HG03103 (cell line): ENCODE measurements at regions not wholly inside any gene's neighbourhood (a gene's known extent, or its start where the extent isn't known, plus 50 kb on each side); places are given as distances from the start of the nearest gene placed in this dataset.
"Not testable (repeated sequence)": the region's sequence is repeated elsewhere in the genome, so short reads cannot be mapped to it uniquely, and the experiment has no call there.

ENCODE experiments used
- ATAC-seq: cut with Tn5 transposase; IDR thresholded peaks from one replicate; pipeline ENCODE4 v1.9.1; 2021; ENCODE audit warnings: low read depth; ENCODE audit not compliant: unreplicated experiment

DNA sequence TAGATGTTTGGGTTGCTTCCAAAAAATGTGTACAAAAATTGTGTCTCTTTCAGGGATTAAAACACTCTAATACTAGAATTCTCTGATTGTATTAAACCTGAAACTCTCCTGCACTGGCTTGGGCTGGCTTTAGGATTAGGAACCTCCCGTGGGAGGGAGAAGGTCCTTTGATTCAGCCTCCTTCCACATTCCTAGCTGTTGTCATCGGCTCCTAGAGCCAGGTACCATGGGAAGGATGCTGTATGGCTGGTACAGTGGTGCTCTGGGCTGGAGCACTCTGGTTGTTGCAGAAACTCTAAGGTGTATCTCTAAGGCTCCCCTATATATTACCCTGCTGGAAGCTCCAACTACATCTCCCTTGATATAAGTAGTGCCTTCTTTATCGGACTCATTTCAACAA lies 245.2 kb upstream of the FOXK1 start:
- ATAC-seq: no peak

DNA sequence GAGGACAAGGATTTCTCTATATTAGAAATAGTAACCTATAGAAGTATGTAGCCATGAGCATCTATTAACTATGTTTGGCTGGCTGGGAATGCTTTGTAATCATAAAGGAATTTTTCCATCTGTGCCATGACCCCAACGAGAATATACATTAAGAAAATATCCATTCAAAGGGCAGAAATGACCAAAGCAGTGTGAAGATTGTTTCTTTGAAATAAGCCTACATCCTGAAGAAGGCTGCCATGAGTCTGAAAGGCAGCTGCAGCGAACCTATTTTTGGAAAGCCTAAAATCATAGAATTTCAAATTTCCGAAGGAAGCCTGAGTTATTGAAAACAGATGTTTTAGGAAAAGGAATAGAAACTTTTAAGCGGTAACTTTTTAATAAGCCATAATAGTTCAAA lies 244.2 kb upstream of the FOXK1 start:
- ATAC-seq: no peak

DNA sequence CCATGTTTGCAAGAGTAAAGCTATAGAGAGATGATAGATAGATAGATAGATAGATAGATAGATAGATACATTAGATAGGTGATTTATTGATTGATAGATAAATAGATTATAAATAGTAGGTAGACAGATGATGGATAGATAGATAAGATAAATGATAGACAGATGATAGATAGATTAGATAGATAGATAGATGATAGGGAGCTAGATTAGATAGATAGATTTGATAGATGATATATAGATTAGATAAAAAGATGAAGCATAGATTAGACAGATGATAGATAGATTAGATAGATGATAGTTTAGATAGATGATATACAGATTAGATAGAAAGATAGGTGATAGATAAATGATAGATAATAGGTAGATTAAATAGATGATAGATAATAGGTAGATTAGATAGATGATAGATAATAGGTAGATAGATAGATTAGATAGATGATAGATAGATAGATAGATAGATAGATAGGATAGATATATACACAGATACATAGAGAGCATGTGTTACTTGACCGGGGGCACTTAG lies 243.3 kb upstream of the FOXK1 start:
- ATAC-seq: no peak

DNA sequence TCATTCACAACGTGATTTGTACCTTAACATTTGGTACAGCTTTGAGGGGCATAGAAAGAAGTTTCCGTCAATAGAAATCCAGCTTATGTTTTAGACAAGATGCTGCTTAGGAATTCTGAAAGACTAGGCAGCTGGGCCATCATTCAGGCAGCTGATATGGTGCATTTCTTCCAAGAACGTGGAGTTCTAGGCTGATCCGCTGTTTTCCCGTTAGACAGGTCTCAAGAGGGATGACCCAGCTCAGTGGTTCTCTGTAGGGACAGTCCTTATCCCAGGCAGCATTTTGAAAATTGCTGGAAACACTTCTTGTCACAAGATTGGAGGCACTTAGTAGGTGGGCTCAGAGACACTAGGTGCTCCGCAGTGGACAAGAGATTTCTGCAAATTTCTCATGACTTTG lies 242.7 kb upstream of the FOXK1 start:
- ATAC-seq: no peak

DNA sequence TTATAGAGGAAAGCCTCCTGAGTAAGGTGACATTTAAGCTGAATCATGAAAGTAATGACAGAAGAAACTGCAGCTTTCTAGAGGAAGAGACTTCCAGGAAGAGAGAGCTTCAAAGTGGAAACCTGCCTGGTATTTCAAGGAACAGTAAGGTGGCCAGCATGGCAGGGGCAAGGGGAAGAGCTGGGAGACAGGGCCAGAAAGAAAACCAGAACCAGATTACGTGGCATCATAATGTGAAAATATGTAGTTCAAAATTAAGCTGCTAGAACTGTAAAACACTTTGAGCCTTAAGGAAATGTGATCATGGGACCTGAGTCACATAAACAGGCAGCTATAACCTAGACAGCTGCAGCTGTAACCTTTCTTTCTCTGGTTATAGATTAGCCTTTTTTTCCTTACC lies 238.0 kb upstream of the FOXK1 start:
- ATAC-seq: no peak

DNA sequence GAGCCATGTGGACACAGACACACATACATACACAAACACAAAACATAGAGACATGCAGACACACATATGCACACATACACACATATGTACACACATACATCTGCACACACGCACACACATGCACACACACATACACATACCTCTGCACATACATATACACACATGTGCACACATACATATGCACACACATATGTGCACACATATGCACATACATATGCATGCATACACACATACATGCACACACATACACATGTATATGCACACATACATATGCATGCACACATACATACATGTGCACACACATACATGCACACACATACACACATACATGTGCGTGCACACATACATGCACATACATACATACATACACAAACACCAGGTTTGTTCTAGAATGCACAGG lies 236.3 kb upstream of the FOXK1 start:
- no peak for ATAC-seq

DNA sequence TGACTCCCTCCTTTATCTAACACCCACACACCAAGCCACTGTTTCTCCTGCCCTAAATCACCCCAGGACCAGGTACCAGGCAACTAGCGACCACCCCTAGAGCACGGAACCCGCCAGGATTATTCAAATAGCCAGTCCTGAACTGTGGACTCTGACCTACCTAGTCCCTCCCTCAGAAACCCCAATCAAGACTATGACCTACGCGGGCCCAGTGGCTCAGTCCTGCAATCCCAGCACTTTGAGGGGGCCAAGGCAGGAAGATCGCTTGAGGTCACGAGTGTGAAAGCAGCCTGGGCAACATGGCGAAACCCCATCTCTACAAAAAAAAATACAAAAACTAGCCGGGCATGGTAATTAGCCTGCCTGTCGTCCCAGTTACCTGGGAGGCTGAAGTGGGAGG lies 232.8 kb upstream of the FOXK1 start:
- ATAC-seq: no peak

DNA sequence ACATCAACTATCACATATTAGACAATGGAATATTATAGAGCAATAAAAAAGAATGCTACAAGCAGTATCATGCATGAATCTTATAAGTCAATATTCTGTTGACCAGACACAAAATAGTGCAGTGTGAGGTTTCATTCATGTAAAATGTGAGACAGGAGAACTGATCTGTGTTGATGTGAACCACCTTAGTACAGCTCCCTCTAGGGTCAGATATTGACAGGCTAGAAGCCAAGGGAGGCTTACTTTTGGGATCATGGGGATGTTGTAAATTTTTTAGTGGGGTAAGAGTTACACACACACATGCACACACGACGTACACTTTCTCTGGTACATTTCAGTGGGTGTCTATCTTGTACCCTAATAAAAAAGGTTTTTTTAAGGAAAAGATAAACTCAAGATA lies 231.6 kb upstream of the FOXK1 start:
- ATAC-seq: no peak

DNA sequence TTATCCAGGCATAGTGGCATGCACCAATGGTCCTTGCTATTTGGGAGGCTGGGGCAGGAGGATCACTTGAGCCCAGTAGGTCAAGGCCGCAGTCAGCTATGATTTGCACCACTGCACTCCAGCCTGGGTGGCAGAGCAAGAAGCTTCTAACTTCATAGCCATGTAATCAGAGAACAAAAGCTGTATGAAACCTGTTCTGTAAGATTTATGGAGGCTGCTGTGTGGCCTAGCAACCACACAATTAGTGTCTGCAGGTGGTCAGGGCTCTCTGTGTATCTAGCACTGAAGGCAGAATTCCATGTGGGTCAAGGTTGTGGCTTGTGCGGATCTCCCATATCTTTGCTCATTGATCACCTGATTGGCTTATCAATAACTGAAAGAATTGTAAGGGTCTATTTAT lies 221.5 kb upstream of the FOXK1 start:
- ATAC-seq: no peak

DNA sequence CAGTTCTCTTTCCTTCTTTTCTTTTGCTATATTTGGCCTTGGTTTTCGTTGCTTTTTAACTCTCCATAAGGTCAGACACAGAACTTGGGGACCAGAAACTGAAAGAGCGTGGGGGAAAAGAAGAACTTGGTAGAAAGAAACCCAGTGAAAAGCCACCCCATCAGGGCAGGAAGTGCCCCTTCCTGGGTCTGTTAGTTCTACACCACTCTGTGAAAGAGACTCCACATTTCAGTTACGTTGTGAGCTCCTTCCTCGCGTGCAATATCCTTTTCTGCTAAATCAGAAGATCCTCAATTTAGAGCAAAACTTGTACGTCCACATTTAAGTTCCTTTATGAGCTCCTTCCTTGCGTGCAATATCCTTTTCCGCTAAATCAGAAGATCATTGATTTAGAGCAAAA lies 220.6 kb upstream of the FOXK1 start:
- ATAC-seq: no peak

DNA sequence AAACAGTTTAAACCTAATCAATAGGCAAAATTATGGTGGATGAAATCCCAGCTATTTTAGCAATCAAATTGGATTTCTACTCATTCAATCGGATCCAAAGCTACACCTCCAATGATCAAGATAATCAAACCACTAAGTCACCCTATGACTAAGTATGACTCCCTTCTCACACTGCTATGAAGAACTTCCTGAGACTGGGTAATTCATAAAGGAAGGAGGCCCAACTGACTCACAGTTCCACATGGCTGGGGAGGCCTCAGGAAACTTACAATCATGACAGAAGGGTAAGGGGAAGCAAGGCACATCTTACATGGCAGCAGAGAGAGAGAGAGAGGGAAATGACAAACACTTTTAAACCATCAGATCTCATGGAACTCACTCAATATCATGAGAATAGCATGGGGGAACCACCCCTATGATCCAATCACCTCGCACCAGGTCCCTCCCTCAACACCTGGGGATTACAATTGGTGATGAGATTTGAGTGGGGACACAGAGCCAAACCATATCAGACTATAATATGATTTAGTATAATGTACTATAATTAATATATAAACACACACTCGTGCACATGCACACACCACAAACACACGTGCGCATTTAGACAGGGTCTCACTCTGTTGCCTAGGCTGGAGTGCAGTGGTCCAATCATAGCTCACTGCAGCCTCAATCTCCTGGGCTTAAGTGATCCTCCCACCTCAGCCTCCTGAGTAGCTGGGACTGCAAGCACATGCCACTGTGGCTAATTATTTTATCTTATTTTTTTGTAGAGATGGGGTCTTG lies 213.6 kb upstream of the FOXK1 start:
- no peak for ATAC-seq

DNA sequence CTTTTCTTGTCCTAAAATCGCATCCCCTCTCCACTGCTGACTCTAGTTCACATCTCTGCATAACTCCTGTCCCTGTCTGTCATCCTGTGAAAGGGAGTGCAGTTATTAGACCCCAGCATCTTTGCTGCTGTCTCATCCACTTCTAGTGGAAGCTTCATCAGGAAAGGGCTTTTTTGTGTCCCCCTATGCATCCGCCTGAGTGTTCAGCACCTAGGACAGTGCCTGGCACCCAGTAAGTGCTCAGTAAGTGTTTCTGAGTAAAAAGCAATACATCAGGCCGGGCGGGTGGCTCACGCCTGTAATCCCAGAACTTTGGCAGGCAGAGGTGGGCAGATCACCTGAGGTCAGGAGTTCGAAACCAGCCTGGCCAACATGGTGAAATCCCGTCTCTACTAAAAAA lies 211.8 kb upstream of the FOXK1 start:
- ATAC-seq: no peak

DNA sequence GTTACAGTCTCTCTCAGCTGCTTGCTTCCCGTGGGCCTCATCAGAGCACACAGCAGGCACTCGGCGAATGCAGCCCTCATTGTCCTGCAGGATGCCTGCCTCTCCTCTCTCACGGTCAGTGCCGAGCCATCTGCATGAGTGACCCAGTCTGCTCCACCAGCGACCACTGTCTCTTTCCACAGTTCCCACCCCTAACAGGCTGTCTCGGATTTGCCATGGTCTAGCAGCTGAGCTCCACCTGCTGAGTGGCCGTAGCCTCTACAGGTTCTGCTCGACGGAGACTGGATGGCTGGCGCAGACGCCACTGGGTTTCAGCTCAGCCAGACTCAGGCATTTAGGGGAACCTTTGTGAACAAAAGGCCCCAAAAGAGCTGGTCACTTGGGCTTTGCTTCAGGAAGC lies 209.4 kb upstream of the FOXK1 start:
- no peak for ATAC-seq

DNA sequence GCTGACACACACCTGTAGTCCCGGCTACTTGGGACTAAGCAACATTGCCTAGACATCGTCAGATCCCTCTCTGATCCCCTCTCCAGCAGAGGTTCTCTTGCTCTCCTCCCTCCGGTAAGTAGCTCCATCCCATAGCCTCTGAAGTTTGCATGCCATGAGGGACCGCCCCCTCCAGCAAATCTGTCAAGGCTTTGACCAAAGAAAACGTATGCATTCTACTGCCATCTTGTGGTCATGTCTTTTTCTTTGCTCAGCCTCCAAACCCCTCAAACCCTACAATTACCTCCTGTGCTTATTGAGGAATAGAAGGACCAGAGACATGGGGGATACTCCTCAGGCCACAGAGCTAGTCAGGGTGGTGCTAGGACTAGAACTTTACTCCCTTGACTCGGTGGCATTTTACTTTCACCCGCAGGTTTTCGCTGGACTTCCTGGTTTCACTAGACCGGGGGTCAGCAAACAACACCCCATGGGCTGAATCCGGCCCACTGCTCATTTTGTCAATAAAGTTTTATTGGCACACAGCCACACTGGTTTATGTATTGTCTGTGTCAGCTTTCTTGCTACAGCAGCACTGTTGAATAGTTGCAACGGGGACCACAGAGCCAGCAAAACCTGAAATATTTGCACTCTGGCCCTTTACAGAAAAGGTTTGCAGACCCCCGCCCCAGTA lies 202.6 kb upstream of the FOXK1 start:
- ATAC-seq: no peak

DNA sequence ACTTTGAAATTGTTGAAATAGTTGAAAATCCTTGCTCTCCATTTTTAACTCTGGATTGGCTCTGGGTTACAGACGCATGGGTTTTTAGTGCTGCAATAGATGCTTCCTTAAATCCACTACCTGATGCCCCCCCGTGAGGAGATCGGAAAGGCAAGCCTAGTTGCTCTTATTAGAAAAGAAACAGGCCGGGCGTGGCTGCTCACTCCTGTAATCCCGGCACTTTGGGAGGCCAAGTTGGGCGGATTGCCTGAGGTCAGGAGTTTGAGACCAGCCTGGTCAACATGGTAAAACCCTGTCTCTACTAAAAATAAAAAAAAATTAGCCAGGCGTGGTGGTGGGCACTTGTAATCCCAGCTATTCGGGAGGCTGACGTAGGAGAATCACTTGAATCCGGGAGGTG lies 202.0 kb upstream of the FOXK1 start:
- ATAC-seq: not testable (repeated sequence)

DNA sequence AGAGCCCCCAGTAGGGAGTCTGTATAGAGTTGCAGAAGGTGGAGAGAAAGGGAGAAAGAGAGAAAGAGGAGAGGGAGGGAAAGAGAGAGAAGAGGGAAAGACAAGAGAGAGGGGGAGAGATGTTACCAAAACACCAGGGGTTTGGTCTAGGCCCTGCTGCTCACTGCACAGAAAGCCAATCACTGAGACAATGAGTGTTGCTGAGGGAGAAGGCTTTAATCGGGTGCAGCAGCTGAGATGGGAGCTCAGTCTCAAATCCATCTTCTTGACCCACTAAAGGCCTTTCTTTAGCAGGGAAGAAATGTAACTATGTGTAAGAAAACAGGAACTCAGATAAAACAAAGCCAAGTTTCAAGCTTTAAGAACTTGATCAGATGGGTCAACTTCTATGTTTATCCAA lies 198.2 kb upstream of the FOXK1 start:
- ATAC-seq: no peak

DNA sequence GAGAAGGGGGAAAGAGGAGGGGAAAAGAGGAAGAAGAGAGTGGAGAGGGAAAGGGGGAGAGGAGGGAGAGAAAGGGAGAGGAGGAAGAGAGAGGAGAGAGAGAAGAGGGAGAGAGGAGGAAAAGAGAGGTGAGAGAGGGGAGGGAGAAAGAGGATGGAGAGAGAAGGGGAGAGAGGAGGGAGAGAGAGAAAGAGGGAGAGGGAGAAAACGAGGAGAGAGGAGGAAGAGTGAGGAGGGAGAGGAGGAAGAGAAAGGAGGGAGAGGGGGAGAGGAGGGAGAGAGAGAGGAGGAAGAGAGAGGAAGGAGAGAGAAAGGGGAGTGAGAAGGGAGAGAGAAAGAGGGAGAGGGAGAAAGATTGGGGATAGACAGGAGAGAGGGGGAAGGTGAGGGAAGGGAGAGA lies 197.6 kb upstream of the FOXK1 start:
- no peak for ATAC-seq

DNA sequence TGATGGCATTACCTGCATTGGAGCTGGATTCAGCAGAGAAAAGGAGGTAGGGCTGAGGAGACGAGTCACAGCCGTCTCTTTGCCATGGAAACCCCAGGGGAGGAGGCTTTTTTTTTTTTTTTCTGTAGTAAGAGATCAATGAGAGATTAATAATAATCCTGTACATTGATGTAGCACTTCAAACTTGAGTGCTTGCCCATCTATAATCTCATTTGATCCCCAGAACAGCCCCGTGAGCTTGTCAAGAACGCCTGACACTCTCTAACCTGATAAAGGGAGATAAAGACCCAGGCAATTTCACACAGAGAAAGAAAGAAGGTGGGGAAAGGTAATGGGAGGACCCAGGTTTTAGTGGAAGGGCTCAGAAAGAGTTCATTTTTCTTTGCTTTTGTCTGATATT lies 195.2 kb upstream of the FOXK1 start:
- ATAC-seq: no peak

DNA sequence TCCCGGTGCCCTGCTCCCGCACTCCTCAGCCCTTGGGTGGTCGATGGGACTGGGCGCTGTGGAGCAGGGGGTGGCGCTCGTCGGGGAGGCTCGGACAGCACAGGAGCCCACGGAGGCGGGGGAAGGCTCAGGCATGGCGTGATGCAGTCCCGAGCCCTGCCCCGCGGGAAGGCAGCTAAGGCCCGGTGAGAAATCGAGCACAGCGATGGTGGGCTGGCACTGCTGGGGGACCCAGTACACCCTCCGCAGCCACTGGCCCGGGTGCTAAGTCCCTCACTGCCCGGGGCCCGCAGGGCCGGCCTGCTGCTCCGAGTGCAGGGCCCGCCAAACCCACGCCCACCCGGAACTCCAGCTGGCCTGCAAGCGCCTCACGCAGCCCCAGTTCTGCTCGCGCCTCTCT lies 185.2 kb upstream of the FOXK1 start:
- ATAC-seq: not testable (repeated sequence)

DNA sequence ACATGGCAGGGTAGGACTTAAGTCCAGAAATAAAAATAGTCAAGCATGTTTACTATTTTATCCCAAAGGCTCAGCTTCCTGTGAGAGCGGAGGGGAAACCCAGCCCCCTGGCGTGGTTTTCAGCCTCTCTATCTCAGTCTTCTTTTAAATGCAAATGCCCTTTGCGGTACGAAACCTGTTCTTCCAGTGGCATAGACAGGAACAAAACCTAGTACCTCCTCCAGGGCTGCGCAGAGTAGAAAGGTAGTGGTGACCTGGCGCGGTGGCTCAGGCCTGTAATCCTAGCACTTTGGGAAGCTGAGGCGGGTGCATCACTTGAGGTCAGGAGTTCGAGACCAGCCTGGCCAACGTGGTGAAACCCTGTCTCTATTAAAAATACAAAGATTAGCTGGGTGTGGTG lies 181.3 kb upstream of the FOXK1 start:
- ATAC-seq: no peak

DNA sequence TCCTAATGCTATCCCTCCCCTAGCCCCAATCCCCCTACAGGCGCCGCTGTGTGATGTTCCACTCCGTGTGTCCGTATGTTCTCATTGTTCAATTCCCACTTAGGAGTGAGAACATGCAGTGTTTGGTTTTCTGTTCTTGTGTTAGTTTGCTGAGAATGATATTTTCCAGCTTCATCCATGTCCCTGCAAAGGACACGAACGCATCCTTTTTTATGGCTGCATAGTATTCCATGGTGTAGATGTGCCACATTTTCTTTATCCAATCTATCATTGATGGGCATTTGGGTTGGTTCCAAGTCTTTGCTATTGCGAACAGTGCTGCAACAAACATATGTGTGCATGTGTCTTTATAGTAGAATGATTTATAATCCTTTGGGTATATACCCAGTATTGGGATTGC lies 174.2 kb upstream of the FOXK1 start:
- not testable (repeated sequence) for ATAC-seq

DNA sequence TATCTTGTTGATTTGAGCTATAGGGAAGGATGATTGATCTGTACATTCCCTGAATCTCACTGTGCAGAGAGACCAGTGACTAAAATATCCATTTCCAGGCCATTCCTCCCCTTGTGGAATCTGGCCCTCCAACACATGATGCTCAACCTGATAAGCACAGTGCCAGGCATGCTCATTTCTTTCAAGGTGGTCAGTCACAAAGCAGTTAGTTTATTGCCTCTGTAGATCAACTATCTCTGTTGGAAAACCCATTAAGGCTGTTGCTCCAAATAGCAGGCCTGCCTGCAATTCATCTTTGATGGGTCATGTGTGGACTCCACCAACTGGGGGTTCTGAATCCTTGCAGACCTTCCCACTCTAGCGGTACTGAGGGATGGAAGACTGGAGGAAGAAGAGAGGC lies 168.6 kb upstream of the FOXK1 start:
- no peak for ATAC-seq
